WTC11 (cell line): ENCODE measurements at regions not wholly inside any gene's neighbourhood (a gene's known extent, or its start where the extent isn't known, plus 50 kb on each side); places are given as distances from the start of the nearest gene placed in this dataset.

Experiments
- ATF2 ChIP-seq: sonication (generic); formaldehyde crosslinking; IDR thresholded peaks from 2 replicates; pipeline ENCODE4 v1.8.1; 2022; ENCODE audit warnings: low read depth, missing genetic modification reagents, borderline replicate concordance
- CTCF ChIP-seq: fragments of 200-600 bp; IDR thresholded peaks from 2 replicates; pipeline ENCODE4 v1.8.0; 2022; ENCODE audit warnings: antibody characterized with exemption
- E2F1 ChIP-seq: sonication (generic); formaldehyde crosslinking; IDR thresholded peaks from 2 replicates; pipeline ENCODE4 v1.8.0; 2022; ENCODE audit warnings: mild to moderate bottlenecking, missing genetic modification reagents
- FOXP4 ChIP-seq: sonication (generic); formaldehyde crosslinking; IDR thresholded peaks from 2 replicates; pipeline ENCODE4 v1.8.0; 2022; ENCODE audit warnings: mild to moderate bottlenecking, missing genetic modification reagents
- JUN ChIP-seq: sonication (generic); formaldehyde crosslinking; IDR thresholded peaks from 2 replicates; pipeline ENCODE4 v1.8.0; 2023; ENCODE audit warnings: mild to moderate bottlenecking, missing genetic modification reagents
- MAX ChIP-seq: sonication (generic); formaldehyde crosslinking; IDR thresholded peaks from 2 replicates; pipeline ENCODE4 v1.8.0; 2022; ENCODE audit warnings: mild to moderate bottlenecking, missing genetic modification reagents
- RELA ChIP-seq: sonication (generic); formaldehyde crosslinking; IDR thresholded peaks from 2 replicates; pipeline ENCODE4 v1.8.1; 2022; ENCODE audit warnings: missing genetic modification reagents, mild to moderate bottlenecking, borderline replicate concordance
- TEAD4 ChIP-seq: sonication (generic); formaldehyde crosslinking; IDR thresholded peaks from 2 replicates; pipeline ENCODE4 v1.8.0; 2022; ENCODE audit warnings: mild to moderate bottlenecking, missing genetic modification reagents
- TP53 ChIP-seq: sonication (generic); formaldehyde crosslinking; IDR thresholded peaks from 2 replicates; pipeline ENCODE4 v1.8.1; 2023; ENCODE audit warnings: mild to moderate bottlenecking, missing genetic modification reagents
- ZBTB43 ChIP-seq: sonication (generic); formaldehyde crosslinking; IDR thresholded peaks from 2 replicates; pipeline ENCODE4 v1.8.1; 2023; ENCODE audit warnings: mild to moderate bottlenecking, missing genetic modification reagents
- ZNF121 ChIP-seq: sonication (generic); formaldehyde crosslinking; IDR thresholded peaks from 2 replicates; pipeline ENCODE4 v1.8.0; 2023; ENCODE audit warnings: missing genetic modification reagents

GRCh38 chr18:49673281-49673680 lies 111.4 kb downstream of the LIPG start:
- TF ChIP-seq MAX (CRISPR knock-in tag) (no peak), CTCF (no peak), TEAD4 (CRISPR knock-in tag) (no peak), RELA (no peak), TP53 (CRISPR knock-in tag) (no peak), ZBTB43 (no peak), ATF2 (CRISPR knock-in tag) (no peak), ZNF121 (CRISPR knock-in tag) (no peak), FOXP4 (no peak), E2F1 (CRISPR knock-in tag) (no peak), JUN (CRISPR knock-in tag) (no peak)
